SK-N-MC (cell line): ENCODE measurements at regions not wholly inside any gene's neighbourhood (a gene's known extent, or its start where the extent isn't known, plus 50 kb on each side); places are given as distances from the start of the nearest gene placed in this dataset.

ENCODE experiments used
- DNase-seq: peaks from one replicate; pipeline ENCODE4 v3.0.0-alpha.2; 2011; ENCODE audit warnings: low read depth, low spot score
- H3K27ac ChIP-seq: fragments of 200-600 bp; sonication (generic); 2 replicates; pipeline ENCODE4 v1.5.1; 2016; ENCODE audit warnings: mixed run types
- H3K36me3 ChIP-seq: fragments of 200-600 bp; sonication (generic); 2 replicates; pipeline ENCODE4 v1.6.1; 2017; ENCODE audit warnings: antibody characterized with exemption, low read length, mixed read lengths; ENCODE audit not compliant: insufficient read depth
- H3K4me3 ChIP-seq: fragments of 200-600 bp; sonication (generic); 2 replicates; pipeline ENCODE4 v1.5.1; 2016
- H3K9ac ChIP-seq: fragments of 200-600 bp; sonication (generic); 2 replicates; pipeline ENCODE4 v1.8.0; 2017; ENCODE audit warnings: mixed run types, mixed read lengths; ENCODE audit not compliant: insufficient read length
- H3K9me3 ChIP-seq: fragments of 200-600 bp; sonication (generic); 2 replicates; pipeline ENCODE4 v1.6.1; 2017; ENCODE audit warnings: low read depth, mild to moderate bottlenecking, antibody characterized with exemption, low read length, moderate library complexity, mixed read lengths
- EZH2 ChIP-seq: fragments of 200-600 bp; sonication (generic); IDR thresholded peaks from one replicate; pipeline ENCODE4 v1.6.1; 2017; ENCODE audit warnings: antibody characterized with exemption
- FOXP2 ChIP-seq: optimal IDR thresholded peaks from 2 replicates; pipeline ENCODE3; 2011; ENCODE audit warnings: mild to moderate bottlenecking, moderate library complexity; ENCODE audit not compliant: insufficient read depth; ENCODE audit errors: extremely low read length, control extremely low read depth
- POLR2AphosphoS5 ChIP-seq: IDR thresholded peaks from 2 replicates; pipeline ENCODE4 v1.6.1; 2012; ENCODE audit warnings: mild to moderate bottlenecking, low read depth, low read length, borderline replicate concordance

DNA sequence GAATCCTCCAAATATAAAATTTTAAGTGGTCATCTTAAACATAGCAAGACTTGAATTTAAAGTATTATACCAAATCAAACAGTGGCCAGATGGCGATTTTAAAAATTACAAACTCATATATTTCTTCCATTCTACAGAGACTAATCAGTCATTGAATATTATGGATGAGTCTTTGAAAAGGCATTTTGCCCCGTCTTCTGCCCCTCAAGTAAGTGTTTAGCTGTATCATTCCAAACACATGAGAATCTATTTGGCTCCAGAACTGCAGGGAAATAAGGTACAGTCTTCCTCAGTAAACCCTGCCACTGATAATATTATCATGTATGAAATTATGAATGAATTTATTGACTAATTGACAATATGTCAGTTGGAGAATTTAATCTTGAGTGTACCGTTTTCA, 191.0 kb downstream of the SLC7A11 start:
- Histone ChIP-seq H3K4me3 (no peak overlapping the region), H3K9ac (no peak overlapping the region), H3K27ac (no peak overlapping the region), H3K9me3 (no peaks in the 10 kb centered on the region), H3K36me3 (no peaks in the 10 kb centered on the region)
- TF ChIP-seq POLR2AphosphoS5 (no peak), FOXP2 (no peak), EZH2 (no peak)
- no peak for DNase-seq

DNA sequence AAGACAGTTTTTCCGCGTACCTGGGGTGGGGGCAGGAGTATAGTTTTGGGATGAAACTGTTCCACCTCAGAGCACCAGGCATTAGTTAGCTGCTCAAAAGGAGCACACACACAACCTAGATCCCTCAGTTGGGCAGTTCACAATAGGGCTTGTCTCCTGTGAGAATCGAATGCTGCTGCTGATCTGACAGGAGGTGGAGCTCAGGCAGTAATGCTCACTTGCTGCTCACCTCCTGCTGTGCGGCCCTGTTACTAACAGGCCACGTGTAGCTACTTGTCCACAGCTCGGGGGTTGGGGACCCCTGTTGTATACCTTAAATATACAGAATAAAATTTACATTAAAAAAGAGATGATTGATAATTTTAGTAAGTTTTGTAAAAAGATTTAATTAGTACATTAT, 191.5 kb downstream of the SLC7A11 start:
- no peaks in the 10 kb centered on the region for H3K9me3 ChIP-seq
- TF ChIP-seq POLR2AphosphoS5 (no peak), FOXP2 (no peak), EZH2 (no peak)
- no peak overlapping the region for H3K4me3 ChIP-seq
- H3K9ac ChIP-seq: no peak overlapping the region
- DNase-seq: no peak
- no peaks in the 10 kb centered on the region for H3K36me3 ChIP-seq
- no peak overlapping the region for H3K27ac ChIP-seq

DNA sequence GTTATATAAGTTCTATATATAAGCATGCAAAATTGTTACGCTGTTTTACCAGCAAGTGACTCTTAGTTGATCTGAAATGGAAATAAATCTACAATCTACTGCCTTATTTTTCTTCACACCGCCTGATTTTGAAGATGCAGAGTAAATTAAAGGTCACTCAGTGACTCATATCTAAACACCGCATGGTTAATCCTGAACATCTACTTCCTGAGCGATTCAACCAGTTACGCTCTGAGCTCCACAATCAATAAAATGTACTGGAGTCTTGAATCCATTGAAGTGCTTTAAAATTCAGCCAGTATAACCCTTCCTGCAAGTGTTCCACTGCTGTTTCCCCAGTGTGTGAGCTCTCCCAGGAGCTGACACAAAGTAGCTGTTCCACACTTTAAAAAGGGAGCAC, 192.8 kb downstream of the SLC7A11 start:
- DNase-seq: no peak
- Histone ChIP-seq H3K9me3 (no peaks in the 10 kb centered on the region), H3K9ac (no peak overlapping the region), H3K27ac (no peak overlapping the region), H3K4me3 (no peak overlapping the region), H3K36me3 (no peaks in the 10 kb centered on the region)
- TF ChIP-seq FOXP2: no peak
- no peak for TF ChIP-seq POLR2AphosphoS5
- TF ChIP-seq EZH2: no peak

DNA sequence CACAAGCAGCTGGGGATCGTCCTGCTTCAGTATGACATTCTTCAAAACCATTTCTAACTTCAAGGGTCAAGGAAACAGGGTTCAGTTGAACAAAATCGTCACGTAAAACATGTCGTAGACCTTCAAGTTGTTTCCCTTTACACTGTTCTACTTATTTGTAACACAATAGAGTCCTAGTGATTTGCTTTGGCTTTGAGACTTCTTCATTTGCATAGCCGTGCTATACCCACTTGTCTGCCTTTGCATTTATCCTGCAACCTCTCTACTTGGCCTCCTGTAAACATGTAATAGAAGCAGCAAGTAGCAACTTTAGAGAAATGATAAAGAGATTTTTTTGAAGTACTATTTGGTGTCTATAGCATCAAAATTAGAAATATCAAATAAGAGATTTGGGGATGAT, 194.9 kb downstream of the SLC7A11 start:
- Histone ChIP-seq H3K9me3 (no peaks in the 10 kb centered on the region), H3K9ac (no peak overlapping the region), H3K27ac (no peak overlapping the region), H3K36me3 (no peaks in the 10 kb centered on the region), H3K4me3 (no peak overlapping the region)
- TF ChIP-seq EZH2 (no peak), FOXP2 (no peak), POLR2AphosphoS5 (no peak)
- no peak for DNase-seq

DNA sequence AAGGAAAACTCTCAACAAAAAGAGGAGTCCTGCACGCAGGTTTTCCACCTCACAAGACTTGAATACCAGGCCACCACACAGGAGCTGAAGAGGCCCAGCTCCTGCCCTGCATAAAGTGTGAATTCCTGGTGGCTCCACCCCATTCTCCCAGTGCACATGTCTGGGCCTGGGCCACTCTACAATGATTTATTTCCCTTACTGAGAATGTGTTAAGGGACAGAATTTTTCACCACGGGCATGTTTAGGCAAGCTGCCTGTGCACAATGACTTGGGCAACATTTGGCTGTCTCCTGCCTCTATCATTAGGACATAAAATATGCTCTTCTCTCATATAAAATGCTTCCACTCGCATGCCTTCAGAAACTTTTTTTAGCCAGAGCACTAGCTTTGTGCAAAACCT, 197.1 kb downstream of the SLC7A11 start:
- no peak for DNase-seq
- Histone ChIP-seq H3K9me3 (no peaks in the 10 kb centered on the region), H3K4me3 (no peak overlapping the region), H3K27ac (no peak overlapping the region), H3K9ac (no peak overlapping the region), H3K36me3 (no peaks in the 10 kb centered on the region)
- TF ChIP-seq POLR2AphosphoS5 (no peak), EZH2 (no peak), FOXP2 (no peak)

DNA sequence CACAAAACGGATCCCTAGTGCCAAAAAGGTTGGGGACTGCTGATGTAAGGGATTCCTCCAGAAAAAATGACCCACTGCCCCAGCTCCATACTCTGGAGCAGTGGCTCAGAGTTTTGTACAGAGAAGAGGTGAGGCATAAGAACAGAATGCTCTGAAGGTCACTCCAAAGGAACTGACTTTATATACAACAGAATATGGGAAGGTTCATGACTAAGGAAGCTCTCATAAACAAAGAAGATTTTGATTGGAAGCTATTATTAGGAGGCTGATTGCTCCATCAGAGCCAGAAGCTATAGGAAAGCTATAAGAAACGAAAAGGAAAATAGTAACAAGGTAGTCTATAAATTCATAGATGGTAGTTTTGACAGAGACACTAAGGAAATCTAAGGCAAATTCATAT, 203.1 kb downstream of the SLC7A11 start:
- H3K4me3 ChIP-seq: no peak overlapping the region
- TF ChIP-seq EZH2 (no peak), POLR2AphosphoS5 (no peak), FOXP2 (no peak)
- DNase-seq: no peak
- no peak overlapping the region for H3K9ac ChIP-seq
- H3K27ac ChIP-seq: no peak overlapping the region
- no peaks in the 10 kb centered on the region for H3K9me3 ChIP-seq
- no peaks in the 10 kb centered on the region for H3K36me3 ChIP-seq

DNA sequence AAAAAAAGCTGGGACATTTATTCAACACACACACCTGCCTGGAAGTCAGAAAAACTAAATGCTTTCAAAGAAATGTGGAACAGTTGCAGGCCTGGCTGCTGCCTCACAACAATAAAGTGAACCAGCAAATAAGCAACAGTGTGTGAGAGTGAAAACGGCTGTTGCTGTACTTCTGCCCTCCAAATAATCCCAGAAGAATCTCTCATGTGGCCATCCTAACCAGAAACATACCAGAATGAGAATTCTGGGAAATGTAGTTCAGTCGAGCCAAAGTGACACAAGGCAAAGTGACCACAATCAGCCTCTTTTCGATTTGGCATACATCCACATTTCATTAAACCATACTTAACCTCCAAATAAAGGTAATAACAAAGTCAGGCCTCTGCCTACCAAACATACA, 204.5 kb downstream of the SLC7A11 start:
- Histone ChIP-seq H3K9me3 (no peaks in the 10 kb centered on the region), H3K9ac (no peak overlapping the region), H3K27ac (no peak overlapping the region), H3K4me3 (no peak overlapping the region), H3K36me3 (no peaks in the 10 kb centered on the region)
- no peak for TF ChIP-seq POLR2AphosphoS5
- TF ChIP-seq FOXP2: no peak
- no peak for TF ChIP-seq EZH2
- DNase-seq: no peak

DNA sequence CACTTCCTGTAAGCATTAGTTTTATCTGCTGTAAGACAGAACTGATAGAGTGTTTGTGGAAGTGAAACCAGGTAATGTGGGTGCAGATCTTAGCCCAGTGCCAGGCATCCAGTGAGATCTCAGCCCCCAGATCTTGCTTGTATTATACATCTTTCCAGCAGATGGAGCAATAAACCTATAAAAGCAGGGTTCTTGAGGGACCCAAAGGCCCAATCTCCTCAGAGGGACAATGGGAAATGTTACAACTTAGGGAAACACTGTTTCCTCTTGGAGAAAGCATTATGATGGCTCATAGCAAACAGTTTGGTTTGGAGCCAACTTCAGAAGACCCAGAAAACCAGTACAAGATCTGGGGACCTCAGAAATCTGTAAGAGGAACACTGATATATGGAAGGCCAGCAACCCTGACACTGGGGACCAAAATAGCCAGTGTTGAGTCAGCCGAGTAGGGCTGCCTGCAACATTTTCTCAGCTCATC, 206.3 kb downstream of the SLC7A11 start:
- TF ChIP-seq EZH2: no peak
- no peak for TF ChIP-seq POLR2AphosphoS5
- TF ChIP-seq FOXP2: no peak
- no peak overlapping the region for H3K4me3 ChIP-seq
- no peak overlapping the region for H3K27ac ChIP-seq
- no peaks in the 10 kb centered on the region for H3K9me3 ChIP-seq
- no peak overlapping the region for H3K9ac ChIP-seq
- DNase-seq: no peak
- no peaks in the 10 kb centered on the region for H3K36me3 ChIP-seq

DNA sequence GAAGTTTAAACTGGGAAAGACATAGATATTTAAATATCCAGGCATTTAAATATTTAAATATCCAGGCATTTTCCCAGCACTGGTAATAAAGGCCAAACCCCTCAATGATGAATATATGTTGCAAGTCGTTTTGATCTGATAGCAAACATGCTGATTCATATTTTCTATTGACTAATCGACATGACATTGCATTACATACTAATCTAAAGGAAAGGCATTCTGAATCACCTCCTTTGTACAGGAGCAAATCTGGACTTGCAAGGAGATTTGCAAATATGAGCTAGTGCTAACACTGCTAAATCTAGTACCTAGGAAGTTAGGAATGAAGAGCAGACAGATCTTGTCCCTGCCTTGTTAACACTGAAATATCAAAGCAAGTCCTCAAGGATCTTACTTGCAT, 207.3 kb downstream of the SLC7A11 start:
- no peaks in the 10 kb centered on the region for H3K36me3 ChIP-seq
- H3K4me3 ChIP-seq: no peak overlapping the region
- H3K27ac ChIP-seq: no peak overlapping the region
- no peaks in the 10 kb centered on the region for H3K9me3 ChIP-seq
- TF ChIP-seq EZH2 (no peak), FOXP2 (no peak)
- DNase-seq: no peak
- H3K9ac ChIP-seq: no peak overlapping the region

DNA sequence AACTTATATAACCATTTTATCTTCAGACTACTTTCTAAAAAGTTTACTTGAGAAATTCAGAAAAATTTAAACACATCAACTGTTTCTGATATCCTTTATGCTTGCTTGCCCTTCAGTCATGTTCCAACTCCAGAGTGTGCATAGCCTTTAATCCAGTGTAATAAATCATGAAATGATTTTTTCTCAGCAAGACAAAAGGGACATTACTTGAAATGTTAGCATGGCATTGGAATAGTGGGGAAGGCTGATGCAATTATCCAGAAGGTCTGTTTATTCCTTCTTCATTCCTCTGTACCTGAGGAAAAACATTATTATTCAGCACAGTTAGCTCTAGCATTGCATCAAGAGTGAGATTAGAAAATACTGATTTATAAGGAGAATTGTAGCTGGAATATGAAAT, 209.9 kb downstream of the SLC7A11 start:
- TF ChIP-seq POLR2AphosphoS5: no peak
- TF ChIP-seq FOXP2: no peak
- TF ChIP-seq EZH2: no peak

More for the DNA sequence above, 209.9 kb downstream of the SLC7A11 start:
- no peak overlapping the region for H3K4me3 ChIP-seq
- no peak overlapping the region for H3K27ac ChIP-seq
- no peak for DNase-seq
- no peaks in the 10 kb centered on the region for H3K9me3 ChIP-seq
- H3K36me3 ChIP-seq: no peaks in the 10 kb centered on the region
- no peak overlapping the region for H3K9ac ChIP-seq
